NOMO-1 (cell line): ENCODE measurements at regions not wholly inside any gene's neighbourhood (a gene's known extent, or its start where the extent isn't known, plus 50 kb on each side); places are given as distances from the start of the nearest gene placed in this dataset.

Experiments
- DNase-seq, 2 experiments: peaks; one replicate each; lab custom pipeline; 2025; ENCODE audit not compliant: unreplicated experiment in 2 of 2; lab: John Stamatoyannopoulos, UW

GRCh38 chr2:71800851-71801250 is 346.8 kb downstream of the CYP26B1 start:
- no peak for DNase-seq

- DNase-seq: no peak
Observed at GRCh38 chr2:71800106-71800809, 346.9 kb downstream of the DYSF start.

- DNase-seq: no peak
Observed at GRCh38 chr2:71799013-71799575, 345.7 kb downstream of the DYSF start.

- no peak for DNase-seq
Observed at GRCh38 chr2:71798266-71799012, 345.1 kb downstream of the DYSF start.

- no peak for DNase-seq
Observed at GRCh38 chr2:71797035-71797810, 343.9 kb downstream of the DYSF start.

GRCh38 chr2:71796174-71796593 is 342.8 kb downstream of the DYSF start:
- DNase-seq: no peak

GRCh38 chr2:71795486-71795885 is 342.1 kb downstream of the DYSF start:
- DNase-seq: no peak

- no peak for DNase-seq
Observed at GRCh38 chr2:71794611-71795010, 341.2 kb downstream of the DYSF start.

GRCh38 chr2:71793926-71794325 is 340.6 kb downstream of the DYSF start:
- DNase-seq: no peak

GRCh38 chr2:71792926-71793761 is 339.8 kb downstream of the DYSF start:
- no peak for DNase-seq

- DNase-seq: no peak
Observed at GRCh38 chr2:71791501-71792135, 338.3 kb downstream of the DYSF start.

GRCh38 chr2:71791061-71791450 is 337.7 kb downstream of the DYSF start:
- DNase-seq: no peak

GRCh38 chr2:71790226-71791060 is 337.1 kb downstream of the DYSF start:
- DNase-seq: no peak

GRCh38 chr2:71789556-71790204 is 336.3 kb downstream of the DYSF start:
- DNase-seq: no peak

- DNase-seq: no peak
Observed at GRCh38 chr2:71788601-71789240, 335.4 kb downstream of the DYSF start.

GRCh38 chr2:71788186-71788525 is 334.8 kb downstream of the DYSF start:
- DNase-seq: no peak

- no peak for DNase-seq
Observed at GRCh38 chr2:71787476-71788185, 334.3 kb downstream of the DYSF start.

GRCh38 chr2:71787108-71787415 is 333.7 kb downstream of the DYSF start:
- DNase-seq: no peak
